Spleen (tissue), 7 donors: ENCODE measurements at regions not wholly inside any gene's neighbourhood (a gene's known extent, or its start where the extent isn't known, plus 50 kb on each side); places are given as distances from the start of the nearest gene placed in this dataset.

Experiments used
- CTCF ChIP-seq, 11 experiments: fragments of 200-600 bp in 7 of 11; fragments of 450-650 bp in 4 of 11; sonication (generic) in 4 of 11; IDR thresholded peaks in 8 of 11; conservative IDR thresholded peaks in 3 of 11; 1 replicate in 7 of 11; 2 replicates in 4 of 11; pipeline versions ENCODE4 v1.4.0 to v1.8.0; 2016 to 2021; ENCODE audit warnings: antibody characterized with exemption in 11 of 11, inconsistent platforms in 4 of 11, mild to moderate bottlenecking in 1 of 11
- POLR2AphosphoS5 ChIP-seq, 3 donors: sonication (generic); formaldehyde crosslinking; IDR thresholded peaks; one replicate each; pipeline ENCODE4 v1.5.1; 2017; ENCODE audit warnings: antibody characterized with exemption in 3 of 3
- donor health status: DM: no; HTN: no; CAD: no; lungs with moderate emphysema.
- donor health status: DM: no; HTN: no; CAD: no.
- donor health status: DM: no; HTN: no; CAD: no.

GRCh38 chr4:41476310-41476885 lies 61.6 kb upstream of the LIMCH1 start:
- TF ChIP-seq CTCF (IDR thresholded peaks at IDR 0.05 in 8 of 11, conservative IDR thresholded peaks at IDR 0.05 in 3 of 11) (no peak), POLR2AphosphoS5 (IDR thresholded peaks at IDR 0.05) (no peak)
